Liver (tissue), 3 donors: ENCODE measurements at regions not wholly inside any gene's neighbourhood (a gene's known extent, or its start where the extent isn't known, plus 50 kb on each side); places are given as distances from the start of the nearest gene placed in this dataset.

Experiments used
- FOXA1 ChIP-seq: IDR thresholded peaks from 2 replicates; pipeline ENCODE4 v1.6.1; 2016; ENCODE audit warnings: antibody characterized with exemption
- RAD21 ChIP-seq, 2 donors: IDR thresholded peaks; 2 replicates each; pipeline ENCODE4 v1.6.1; 2016; ENCODE audit warnings: antibody characterized with exemption in 2 of 2, mild to moderate bottlenecking in 2 of 2
- RXRA ChIP-seq, 2 donors: IDR thresholded peaks; 2 replicates each; pipeline ENCODE4 v1.6.1; 2017 to 2018; ENCODE audit warnings: antibody characterized with exemption in 2 of 2, mild to moderate bottlenecking in 1 of 2
- TF ChIP-seq, protein P1 (sequence below): fragments of 150-350 bp; IDR thresholded peaks from 2 replicates; pipeline ENCODE4 v1.5.1; 2017; ENCODE audit warnings: improper control_type of control experiment, low read depth, low read length; ENCODE audit not compliant: missing input control
- donor health status: healthy.
- donor health status: healthy.

DNA sequence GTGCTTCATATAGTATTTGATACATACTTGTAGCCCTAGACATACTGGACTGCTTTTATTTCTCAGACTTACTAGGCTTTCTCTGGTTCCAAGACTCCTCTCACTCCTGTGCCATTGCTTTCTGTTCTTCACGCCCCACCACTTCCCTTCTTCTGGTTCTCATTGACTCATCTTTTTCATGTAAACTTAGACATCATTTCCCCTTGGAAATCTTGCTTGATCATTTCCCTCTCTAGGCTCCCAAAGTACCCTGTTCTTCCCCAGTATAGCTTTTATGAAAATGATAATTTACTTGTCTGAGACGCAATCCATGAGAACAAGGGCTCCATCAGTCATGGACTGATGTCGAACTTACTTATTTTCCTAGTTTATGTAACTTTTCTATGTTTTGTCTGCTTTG lies 83.5 kb downstream of the TLR4 start:
- TF ChIP-seq, protein P1, sequence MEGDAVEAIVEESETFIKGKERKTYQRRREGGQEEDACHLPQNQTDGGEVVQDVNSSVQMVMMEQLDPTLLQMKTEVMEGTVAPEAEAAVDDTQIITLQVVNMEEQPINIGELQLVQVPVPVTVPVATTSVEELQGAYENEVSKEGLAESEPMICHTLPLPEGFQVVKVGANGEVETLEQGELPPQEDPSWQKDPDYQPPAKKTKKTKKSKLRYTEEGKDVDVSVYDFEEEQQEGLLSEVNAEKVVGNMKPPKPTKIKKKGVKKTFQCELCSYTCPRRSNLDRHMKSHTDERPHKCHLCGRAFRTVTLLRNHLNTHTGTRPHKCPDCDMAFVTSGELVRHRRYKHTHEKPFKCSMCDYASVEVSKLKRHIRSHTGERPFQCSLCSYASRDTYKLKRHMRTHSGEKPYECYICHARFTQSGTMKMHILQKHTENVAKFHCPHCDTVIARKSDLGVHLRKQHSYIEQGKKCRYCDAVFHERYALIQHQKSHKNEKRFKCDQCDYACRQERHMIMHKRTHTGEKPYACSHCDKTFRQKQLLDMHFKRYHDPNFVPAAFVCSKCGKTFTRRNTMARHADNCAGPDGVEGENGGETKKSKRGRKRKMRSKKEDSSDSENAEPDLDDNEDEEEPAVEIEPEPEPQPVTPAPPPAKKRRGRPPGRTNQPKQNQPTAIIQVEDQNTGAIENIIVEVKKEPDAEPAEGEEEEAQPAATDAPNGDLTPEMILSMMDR: no peak
- TF ChIP-seq FOXA1: no peak
- TF ChIP-seq RXRA (IDR thresholded peaks at IDR 0.05): no peak
- no peak for TF ChIP-seq RAD21 (IDR thresholded peaks at IDR 0.05)
